ENCODE measurements at regions not wholly inside any gene's neighbourhood (a gene's known extent, or its start where the extent isn't known, plus 50 kb on each side); places are given as distances from the start of the nearest gene placed in this dataset.
"Not testable (repeated sequence)": the region's sequence is repeated elsewhere in the genome, so short reads cannot be mapped to it uniquely, and the experiment has no call there.

GRCh38 chr6:145267076-145267867 is 468.0 kb downstream of the EPM2A start:
- no peak for DNase-seq (ENCODE audit: low read depth in 2 of 2)

- DNase-seq (ENCODE audit: low read depth in 2 of 2), result no peak
These were observed 464.9 kb downstream of the EPM2A start for GRCh38 chr6:145270464-145270863.

- DNase-seq (ENCODE audit: low read depth in 2 of 2), result no peak
These were observed 464.3 kb downstream of the EPM2A start for GRCh38 chr6:145271040-145271439.

GRCh38 chr6:145271577-145271976 is 463.7 kb downstream of the EPM2A start:
- no peak for DNase-seq (ENCODE audit: low read depth in 2 of 2)

- DNase-seq (ENCODE audit: low read depth in 2 of 2), result no peak
These were observed 463.1 kb downstream of the EPM2A start for GRCh38 chr6:145272246-145272645.

- DNase-seq (ENCODE audit: low read depth in 2 of 2), result no peak
These were observed 462.2 kb downstream of the EPM2A start for GRCh38 chr6:145273136-145273535.

GRCh38 chr6:145274083-145274482 is 461.2 kb downstream of the EPM2A start:
- no peak for DNase-seq (ENCODE audit: low read depth in 2 of 2)

GRCh38 chr6:145275019-145275418 is 460.3 kb downstream of the EPM2A start:
- no peak for DNase-seq (ENCODE audit: low read depth in 2 of 2)

GRCh38 chr6:145275787-145276186 is 459.5 kb downstream of the EPM2A start:
- no peak for DNase-seq (ENCODE audit: low read depth in 2 of 2)

- DNase-seq (ENCODE audit: low read depth in 2 of 2), result no peak
These were observed 458.6 kb downstream of the EPM2A start for GRCh38 chr6:145276756-145277155.

- no peak for DNase-seq (ENCODE audit: low read depth in 2 of 2)
These were observed 457.8 kb downstream of the EPM2A start for GRCh38 chr6:145277358-145278086.

- no peak for DNase-seq (ENCODE audit: low read depth in 2 of 2)
These were observed 457.0 kb downstream of the EPM2A start for GRCh38 chr6:145278163-145278807.

- no peak for DNase-seq (ENCODE audit: low read depth in 2 of 2)
These were observed 455.8 kb downstream of the EPM2A start for GRCh38 chr6:145279551-145279950.

GRCh38 chr6:145279993-145280392 is 455.3 kb downstream of the EPM2A start:
- no peak for DNase-seq (ENCODE audit: low read depth in 2 of 2)

- DNase-seq (ENCODE audit: low read depth in 2 of 2), result not testable (repeated sequence)
These were observed 452.1 kb downstream of the EPM2A start for GRCh38 chr6:145283209-145283608.

- no peak for DNase-seq (ENCODE audit: low read depth in 2 of 2)
These were observed 451.5 kb downstream of the EPM2A start for GRCh38 chr6:145283856-145284255.

GRCh38 chr6:145286916-145287315 is 448.4 kb downstream of the EPM2A start:
- DNase-seq (ENCODE audit: low read depth in 2 of 2), result no peak

GRCh38 chr6:145289573-145289972 is 445.7 kb downstream of the EPM2A start:
- no peak for DNase-seq (ENCODE audit: low read depth in 2 of 2)

GRCh38 chr6:145290122-145290521 is 445.2 kb downstream of the EPM2A start:
- no peak for DNase-seq (ENCODE audit: low read depth in 2 of 2)

GRCh38 chr6:145292066-145292465 is 443.3 kb downstream of the EPM2A start:
- DNase-seq (ENCODE audit: low read depth in 2 of 2), result no peak

GRCh38 chr6:145294942-145295341 is 440.4 kb downstream of the EPM2A start:
- no peak for DNase-seq (ENCODE audit: low read depth in 2 of 2)

- DNase-seq (ENCODE audit: low read depth in 2 of 2), result no peak
These were observed 439.6 kb downstream of the EPM2A start for GRCh38 chr6:145295746-145296145.

- no peak for DNase-seq (ENCODE audit: low read depth in 2 of 2)
These were observed 429.6 kb downstream of the EPM2A start for GRCh38 chr6:145305670-145306069.

Measured in stimulated activated CD4-positive, alpha-beta T cell treated with anti-CD3 and anti-CD28 coated beads, Interleukin-12 subunit alpha, Interleukin-12 subunit beta, amount 100 ng/mL, for 24 hours (primary cell).